DOHH2 (cell line): ENCODE measurements at regions not wholly inside any gene's neighbourhood (a gene's known extent, or its start where the extent isn't known, plus 50 kb on each side); places are given as distances from the start of the nearest gene placed in this dataset.

ENCODE experiments used
- H3F3A ChIP-seq: fragments of 200-600 bp; sonication (generic), shearing (Covaris generic); 2 replicates; pipeline ENCODE4 v1.6.0; 2016; ENCODE audit warnings: antibody characterized with exemption, mild to moderate bottlenecking; ENCODE audit not compliant: control insufficient read depth, insufficient read depth
- H3K27ac ChIP-seq: fragments of 200-600 bp; sonication (generic); 2 replicates; pipeline ENCODE4 v1.5.1; 2014; ENCODE audit warnings: low read depth, mild to moderate bottlenecking, low read length, moderate library complexity
- H3K27me3 ChIP-seq: fragments of 200-600 bp; sonication (generic); 2 replicates; pipeline ENCODE4 v1.6.1; 2014; ENCODE audit warnings: mild to moderate bottlenecking, low read length, mixed read lengths; ENCODE audit not compliant: control insufficient read depth
- H3K36me3 ChIP-seq: fragments of 200-600 bp; sonication (generic); 2 replicates; pipeline ENCODE4 v1.6.1; 2014; ENCODE audit warnings: mild to moderate bottlenecking, low read length, moderate library complexity, mixed read lengths; ENCODE audit not compliant: control insufficient read depth
- H3K4me1 ChIP-seq: fragments of 200-600 bp; sonication (generic); 2 replicates; pipeline ENCODE4 v1.6.1; 2014; ENCODE audit warnings: mild to moderate bottlenecking, low read length, mixed read lengths; ENCODE audit not compliant: control insufficient read depth
- H3K4me2 ChIP-seq: fragments of 200-600 bp; sonication (generic); 2 replicates; pipeline ENCODE4 v1.6.0; 2014; ENCODE audit warnings: mild to moderate bottlenecking, low read length, moderate library complexity
- H3K4me3 ChIP-seq: fragments of 200-600 bp; sonication (generic); 2 replicates; pipeline ENCODE4 v1.5.1; 2014; ENCODE audit warnings: mild to moderate bottlenecking, low read length, mixed read lengths
- H3K79me2 ChIP-seq: fragments of 200-600 bp; sonication (generic); 2 replicates; pipeline ENCODE4 v1.6.1; 2014; ENCODE audit warnings: mild to moderate bottlenecking, low read length, mixed read lengths; ENCODE audit not compliant: control insufficient read depth
- H3K9me2 ChIP-seq: fragments of 200-600 bp; sonication (generic); replicated peaks from 2 replicates; pipeline ENCODE4 v1.6.1; 2014; ENCODE audit warnings: mild to moderate bottlenecking, low read length, mixed read lengths; ENCODE audit not compliant: control insufficient read depth
- H3K9me3 ChIP-seq: fragments of 200-600 bp; sonication (generic); 2 replicates; pipeline ENCODE4 v1.6.1; 2014; ENCODE audit warnings: antibody characterized with exemption, low read length, mixed read lengths; ENCODE audit not compliant: control insufficient read depth, insufficient read depth
- H4K20me1 ChIP-seq: fragments of 200-600 bp; sonication (generic); 2 replicates; pipeline ENCODE4 v1.6.0; 2014; ENCODE audit warnings: low read depth, mild to moderate bottlenecking, antibody characterized with exemption, low read length, moderate library complexity; ENCODE audit not compliant: control insufficient read depth, insufficient read depth
- CTCF ChIP-seq: fragments of 200-600 bp; sonication (generic); IDR thresholded peaks from one replicate; pipeline ENCODE4 v1.5.1; 2014; ENCODE audit warnings: antibody characterized with exemption, mild to moderate bottlenecking, low read depth, low read length; ENCODE audit not compliant: poor library complexity, severe bottlenecking
- EZH2phosphoT487 ChIP-seq: fragments of 200-600 bp; sonication (generic); IDR thresholded peaks from 2 replicates; pipeline ENCODE4 v1.6.1; 2017; ENCODE audit warnings: borderline replicate concordance, mild to moderate bottlenecking, antibody characterized with exemption, low read length, moderate library complexity, mixed read lengths

GRCh38 chr7:21044384-21044783, 257.7 kb upstream of the SP8 start:
- Histone ChIP-seq H3K79me2 (no peaks in the 10 kb centered on the region), H3K27me3 (no peaks in the 10 kb centered on the region), H3K4me3 (no peak overlapping the region), H3K4me1 (no peaks in the 10 kb centered on the region), H3K9me2 (no peaks in the 10 kb centered on the region), H3K4me2 (no peak overlapping the region), H4K20me1 (no peaks in the 10 kb centered on the region), H3K36me3 (no peaks in the 10 kb centered on the region), H3K9me3 (no peaks in the 10 kb centered on the region), H3F3A (no peaks in the 10 kb centered on the region), H3K27ac (no peak overlapping the region)
- TF ChIP-seq EZH2phosphoT487 (no peak), CTCF (no peak)

GRCh38 chr7:21044913-21045568, 258.4 kb upstream of the SP8 start:
- H3K79me2 ChIP-seq: no peaks in the 10 kb centered on the region

GRCh38 chr7:21051865-21052264, 265.2 kb upstream of the SP8 start:
- Histone ChIP-seq H3K79me2 (no peaks in the 10 kb centered on the region), H3F3A (no peaks in the 10 kb centered on the region), H3K4me3 (no peak overlapping the region), H3K9me2 (no peaks in the 10 kb centered on the region), H3K27ac (no peak overlapping the region), H3K4me2 (no peak overlapping the region), H3K9me3 (no peaks in the 10 kb centered on the region), H3K4me1 (no peaks in the 10 kb centered on the region), H3K27me3 (no peaks in the 10 kb centered on the region), H4K20me1 (no peaks in the 10 kb centered on the region), H3K36me3 (no peaks in the 10 kb centered on the region)
- TF ChIP-seq CTCF (no peak), EZH2phosphoT487 (no peak)

More at GRCh38 chr7:21044913-21045568, 258.4 kb upstream of the SP8 start:
- H3K4me2 ChIP-seq: no peak overlapping the region
- H3K9me2 ChIP-seq: no peaks in the 10 kb centered on the region
- no peaks in the 10 kb centered on the region for H4K20me1 ChIP-seq
- no peak overlapping the region for H3K4me3 ChIP-seq
- no peak overlapping the region for H3K27ac ChIP-seq
- no peaks in the 10 kb centered on the region for H3F3A ChIP-seq
- no peaks in the 10 kb centered on the region for H3K36me3 ChIP-seq
- TF ChIP-seq CTCF: no peak
- no peak for TF ChIP-seq EZH2phosphoT487
- no peaks in the 10 kb centered on the region for H3K4me1 ChIP-seq
- no peaks in the 10 kb centered on the region for H3K9me3 ChIP-seq
- no peaks in the 10 kb centered on the region for H3K27me3 ChIP-seq
